Motor neuron (in vitro differentiated cells): ENCODE measurements at regions not wholly inside any gene's neighbourhood (a gene's known extent, or its start where the extent isn't known, plus 50 kb on each side); places are given as distances from the start of the nearest gene placed in this dataset.

Experiments used
- ATAC-seq, 8 experiments: fragments of 200-7000 bp; cut with Tn5 transposase; replicated peaks in 6 of 8; 2 replicates each; pipeline ENCODE4 v1.8.0; 2021; ENCODE audit warnings: mild to moderate bottlenecking in 8 of 8, moderate library complexity in 8 of 8
- H3K27ac ChIP-seq, 2 donors: fragments of 250-450 bp; sonication (Bioruptor Pico); 2 replicates each; pipeline ENCODE4 v1.9.0; 2021; ENCODE audit warnings: antibody characterized with exemption in 2 of 2, mild to moderate bottlenecking in 2 of 2, moderate library complexity in 1 of 2
- H3K4me1 ChIP-seq, 2 donors: fragments of 250-450 bp; sonication (Bioruptor Pico); replicated peaks in 1 of 2; 2 replicates each; pipeline ENCODE4 v1.6.1; 2021; ENCODE audit warnings: antibody characterized with exemption in 2 of 2, mild to moderate bottlenecking in 2 of 2, moderate library complexity in 1 of 2
- H3K4me3 ChIP-seq, 5 donors: fragments of 250-450 bp; sonication (Bioruptor Pico); 2 replicates each; pipeline ENCODE4 v1.9.0; 2021; ENCODE audit warnings: antibody characterized with exemption in 5 of 5, mild to moderate bottlenecking in 5 of 5, moderate library complexity in 4 of 5
- WGBS, 10 experiments: fragments of 450-650 bp; shearing (Covaris generic); methylation state at CpG; one replicate each; pipeline ENCODE4 v1.0.0; 2022; 5-methylcytosine and 5-hydroxymethylcytosine counted together
- in situ Hi-C, 9 experiments: fragments of 400-800 bp; cut with MboI; loops; one replicate each; pipeline ENCODE4 v1.15.0; 2021; ENCODE audit warnings: low sequenced_read_pairs in 9 of 9, low pct_unique_long_range_greater_than_20kb in 2 of 9; ENCODE audit not compliant: unreplicated experiment in 9 of 9

GRCh38 chr10:129333706-129334105, 133.3 kb upstream of the MGMT start:
- Histone ChIP-seq H3K4me3 (no peak overlapping the region), H3K4me1 (peaks cover 19 to 42% of the 10 kb centered on the region in 2 donors), H3K27ac (no peak overlapping the region)
- ATAC-seq = no peak
- 20 to 100% (median 74%) methylated on average over 1 to 8 of the region's 8 CpGs for WGBS, 10 experiments
- in situ Hi-C loops = loop anchor here in 2 of 9 experiments (25.0 kb wide), 1 partner anchor 296 kb away; no protein-coding TSS in a partner anchor

- Histone ChIP-seq H3K4me1 (peaks cover 19 to 38% of the 10 kb centered on the region in 2 donors), H3K4me3 (no peak overlapping the region), H3K27ac (no peak overlapping the region)
- WGBS, 10 experiments = 31 to 79% (median 45%) methylated on average over 4 to 15 of the region's 16 CpGs; no CpG with 5 or more reads in 1 of the 10 experiments
- peak in 1 of 8 experiments; percentile 19 for ATAC-seq
- in situ Hi-C loops = loop anchor here in 2 of 9 experiments (25.0 kb wide), 1 partner anchor 297 kb away; no protein-coding TSS in a partner anchor
Observed at GRCh38 chr10:129334266-129334665, 132.8 kb upstream of the MGMT start.

DNA sequence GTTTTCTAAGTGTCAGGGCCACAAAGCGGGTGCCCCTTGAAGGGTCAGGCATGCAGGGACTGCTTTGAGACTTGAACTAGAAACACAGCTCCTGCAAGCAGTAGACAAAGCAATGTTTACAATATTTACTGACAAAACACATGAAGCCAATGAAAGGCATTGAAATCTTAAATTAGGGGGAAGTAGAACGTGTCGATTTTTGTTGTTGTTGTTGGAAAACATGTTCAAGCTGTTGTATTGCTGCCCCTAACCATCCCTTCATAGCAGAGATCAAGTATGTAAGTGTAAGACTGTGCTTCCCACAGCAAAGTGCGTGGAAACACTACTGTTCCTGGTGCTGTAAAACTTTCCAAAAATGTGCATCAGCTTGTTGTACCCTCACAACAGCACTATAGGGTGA, 131.6 kb upstream of the MGMT start:
- in situ Hi-C loops = loop anchor here in 2 of 9 experiments (25.0 kb wide), 1 partner anchor 298 kb away; no protein-coding TSS in a partner anchor
- 23 to 100% (median 90%) methylated on average over 1 to 4 of the region's 4 CpGs; no CpG with 5 or more reads in 3 of the 10 experiments for WGBS, 10 experiments
- no peak overlapping the region for H3K4me3 ChIP-seq
- no peak for ATAC-seq
- H3K4me1 ChIP-seq = peaks cover 13 to 34% of the 10 kb centered on the region in 2 donors
- H3K27ac ChIP-seq = no peak overlapping the region

- 51 to 100% (median 83%) methylated on average over 1 to 5 of the region's 5 CpGs for WGBS, 10 experiments
- Histone ChIP-seq H3K4me3 (no peak overlapping the region), H3K4me1 (peaks cover 8 to 28% of the 10 kb centered on the region in 2 donors), H3K27ac (no peak overlapping the region)
- in situ Hi-C loops = loop anchor here in 2 of 9 experiments (25.0 kb wide), 1 partner anchor 299 kb away; no protein-coding TSS in a partner anchor
- no peak for ATAC-seq
Observed at GRCh38 chr10:129335942-129336341, 131.1 kb upstream of the MGMT start.

DNA sequence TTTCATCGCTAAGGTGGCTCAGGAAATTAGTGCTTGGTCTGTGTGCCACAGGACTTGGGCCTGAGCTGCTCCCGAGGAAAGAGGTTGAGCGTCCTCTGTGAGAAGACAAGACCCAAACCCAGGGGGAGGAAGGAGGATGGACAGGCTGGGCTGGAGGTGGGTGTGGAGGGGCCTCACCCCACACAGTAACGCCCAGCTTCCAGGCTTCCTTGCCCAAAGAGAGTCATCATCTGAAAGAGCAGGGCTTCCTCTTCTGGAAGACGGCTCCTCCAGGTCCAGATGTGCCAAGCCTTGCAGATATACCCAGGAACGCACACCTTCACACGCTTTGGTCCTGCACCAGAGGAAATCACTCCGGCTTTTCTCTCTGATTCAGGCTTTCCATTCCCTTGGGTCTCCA, 127.8 kb upstream of the MGMT start:
- WGBS, 10 experiments = 20 to 93% (median 86%) methylated on average over 1 to 7 of the region's 8 CpGs; no CpG with 5 or more reads in 3 of the 10 experiments
- in situ Hi-C loops = loop anchor here in 2 of 9 experiments (25.0 kb wide), 1 partner anchor 302 kb away; no protein-coding TSS in a partner anchor
- Histone ChIP-seq H3K27ac (no peak overlapping the region), H3K4me1 (no peaks in the 10 kb centered on the region), H3K4me3 (no peak overlapping the region)
- ATAC-seq = no peak

GRCh38 chr10:129339841-129340240, 127.2 kb upstream of the MGMT start:
- WGBS, 10 experiments = 0 to 100% (median 80%) methylated on average over 1 to 4 of the region's 4 CpGs; no CpG with 5 or more reads in 5 of the 10 experiments
- Histone ChIP-seq H3K4me3 (no peak overlapping the region), H3K4me1 (no peaks in the 10 kb centered on the region), H3K27ac (no peak overlapping the region)
- ATAC-seq = no peak
- in situ Hi-C loops = loop anchor here in 2 of 9 experiments (25.0 kb wide), 1 partner anchor 303 kb away; no protein-coding TSS in a partner anchor

GRCh38 chr10:129341087-129341486, 126.0 kb upstream of the MGMT start:
- Histone ChIP-seq H3K27ac (no peak overlapping the region), H3K4me1 (no peaks in the 10 kb centered on the region), H3K4me3 (no peak overlapping the region)
- 11 to 94% (median 83%) methylated on average over 2 to 5 of the region's 5 CpGs; no CpG with 5 or more reads in 5 of the 10 experiments for WGBS, 10 experiments
- no peak for ATAC-seq
- in situ Hi-C loops = loop anchor here in 2 of 9 experiments (25.0 kb wide), 1 partner anchor 304 kb away; no protein-coding TSS in a partner anchor

- no peaks in the 10 kb centered on the region for H3K4me1 ChIP-seq
- 60 to 75% methylated on average over 1 of the region's 2 CpGs; no CpG with 5 or more reads in 8 of the 10 experiments for WGBS, 10 experiments
- H3K4me3 ChIP-seq = no peak overlapping the region
- no peak overlapping the region for H3K27ac ChIP-seq
- in situ Hi-C loops = loop anchor here in 2 of 9 experiments (25.0 kb wide), 1 partner anchor 305 kb away; no protein-coding TSS in a partner anchor
- ATAC-seq = no peak
Observed at GRCh38 chr10:129342385-129342784, 124.7 kb upstream of the MGMT start.

- 7 to 100% (median 86%) methylated on average over 1 to 6 of the region's 9 CpGs; no CpG with 5 or more reads in 3 of the 10 experiments for WGBS, 10 experiments
- Histone ChIP-seq H3K27ac (no peak overlapping the region), H3K4me3 (no peak overlapping the region), H3K4me1 (no peaks in the 10 kb centered on the region)
- ATAC-seq = no peak
- in situ Hi-C loops = loop anchor here in 2 of 9 experiments (25.0 kb wide), 1 partner anchor 306 kb away; no protein-coding TSS in a partner anchor
Observed at GRCh38 chr10:129343141-129343540, 123.9 kb upstream of the MGMT start.

DNA sequence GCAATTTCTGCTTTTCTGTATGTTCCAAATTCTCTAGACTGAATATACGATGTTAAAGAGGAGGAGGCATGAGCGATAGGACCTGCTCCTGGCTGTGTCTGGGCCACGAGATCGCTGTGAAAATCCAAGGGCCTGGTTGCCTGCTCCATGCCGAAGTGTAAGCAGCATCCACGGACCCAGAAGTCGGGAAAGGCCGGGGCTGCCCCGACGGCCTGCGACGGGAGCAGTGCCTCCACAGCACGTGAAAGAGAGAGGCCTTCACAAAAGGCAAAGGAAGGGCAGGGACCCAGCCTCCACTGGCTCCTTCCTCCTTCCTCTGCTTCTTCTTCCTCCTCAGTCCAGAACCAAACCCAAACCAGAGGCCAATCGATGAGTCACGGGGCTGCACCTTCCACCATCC, 122.9 kb upstream of the MGMT start:
- in situ Hi-C loops = loop anchor here in 2 of 9 experiments (25.0 kb wide), 1 partner anchor 307 kb away; no protein-coding TSS in a partner anchor
- 0 to 97% (median 87%) methylated on average over 1 to 14 of the region's 15 CpGs; no CpG with 5 or more reads in 1 of the 10 experiments for WGBS, 10 experiments
- no peaks in the 10 kb centered on the region for H3K4me1 ChIP-seq
- no peak overlapping the region for H3K27ac ChIP-seq
- ATAC-seq = no peak
- no peak overlapping the region for H3K4me3 ChIP-seq

DNA sequence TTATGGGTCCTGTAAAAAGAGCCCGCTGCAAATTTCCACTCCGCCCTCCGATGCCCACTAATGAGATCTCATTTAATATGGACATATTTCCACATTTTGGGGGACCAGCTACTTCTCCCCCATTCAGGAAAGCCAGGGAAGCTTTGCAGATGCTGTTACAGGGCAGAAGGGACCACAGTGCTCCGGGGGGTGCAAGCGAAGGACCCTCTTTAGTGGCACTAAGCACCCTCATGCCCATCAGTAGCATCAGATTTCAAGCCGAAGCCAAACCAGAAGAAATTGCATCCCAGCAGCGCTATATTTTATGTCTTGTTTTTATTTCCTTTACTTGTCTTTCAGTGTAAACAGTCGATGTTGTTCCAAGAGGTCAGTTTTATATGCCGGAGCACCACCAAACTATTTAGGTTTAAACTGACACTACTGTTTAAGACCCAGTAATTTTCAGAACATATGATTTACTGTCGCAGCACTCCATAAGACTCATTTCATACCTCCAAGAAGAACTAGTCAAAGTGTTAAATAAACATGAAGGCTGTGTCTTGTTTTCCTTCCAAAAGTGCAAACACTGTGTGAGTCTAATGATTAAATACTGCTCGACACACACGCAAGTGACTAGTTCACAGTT, 122.2 kb upstream of the MGMT start:
- in situ Hi-C loops = loop anchor here in 2 of 9 experiments (25.0 kb wide), 1 partner anchor 308 kb away; no protein-coding TSS in a partner anchor
- Histone ChIP-seq H3K27ac (no peak overlapping the region), H3K4me1 (no peaks in the 10 kb centered on the region), H3K4me3 (no peak overlapping the region)
- ATAC-seq = no peak
- 24 to 98% (median 88%) methylated on average over 3 to 12 of the region's 12 CpGs for WGBS, 10 experiments

DNA sequence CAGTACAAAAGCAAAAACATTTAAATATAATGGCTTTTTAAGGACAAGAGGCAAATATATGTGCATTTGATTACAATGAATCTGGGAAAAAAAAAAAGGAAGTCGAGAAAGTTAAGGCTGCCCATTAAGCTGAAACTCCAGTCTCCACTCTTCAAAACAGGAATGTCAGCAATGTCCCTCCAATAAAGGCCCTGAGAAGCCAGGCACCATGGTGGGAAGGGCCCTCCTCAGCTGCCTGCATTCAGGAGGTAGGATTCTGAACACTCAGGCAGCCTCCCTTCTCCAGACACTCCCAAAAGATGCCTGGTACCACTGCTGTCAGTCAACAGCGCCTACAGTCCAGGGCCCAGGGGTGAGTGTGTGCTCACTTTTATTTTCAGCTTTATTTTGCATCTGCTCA, 121.3 kb upstream of the MGMT start:
- ATAC-seq = no peak
- H3K4me3 ChIP-seq = no peak overlapping the region
- no peak overlapping the region for H3K27ac ChIP-seq
- no peaks in the 10 kb centered on the region for H3K4me1 ChIP-seq
- WGBS, 10 experiments = 6 to 83% (median 29%) methylated on average over 1 to 2 of the region's 2 CpGs; no CpG with 5 or more reads in 1 of the 10 experiments
- in situ Hi-C loops = loop anchor here in 2 of 9 experiments (25.0 kb wide), 1 partner anchor 308 kb away; no protein-coding TSS in a partner anchor

DNA sequence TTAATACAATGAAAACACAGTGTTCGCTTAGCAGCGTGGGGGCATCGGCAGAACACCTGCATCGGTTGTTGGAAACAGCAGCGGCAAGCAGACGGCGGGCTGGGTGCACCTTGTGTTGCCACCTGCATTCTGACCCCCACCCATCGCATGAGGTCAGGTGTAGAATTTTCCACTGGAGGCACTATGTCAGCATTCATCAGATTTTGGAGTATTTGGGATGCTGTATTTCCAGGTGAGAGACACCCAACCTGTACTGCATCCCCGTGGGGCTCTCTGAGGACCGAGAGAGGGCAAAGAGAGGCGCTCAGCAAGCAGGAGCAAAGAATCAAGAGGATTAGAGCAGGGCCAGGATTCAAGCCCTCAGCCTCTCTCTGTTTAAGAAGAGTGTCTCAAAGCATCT, 116.4 kb upstream of the MGMT start:
- Histone ChIP-seq H3K27ac (no peak overlapping the region), H3K4me3 (no peak overlapping the region), H3K4me1 (no peaks in the 10 kb centered on the region)
- WGBS, 10 experiments = 7 to 84% (median 67%) methylated on average over 2 to 9 of the region's 11 CpGs; no CpG with 5 or more reads in 3 of the 10 experiments
- ATAC-seq = no peak
- in situ Hi-C loops = no loop called here
